ENCODE measurements at regions not wholly inside any gene's neighbourhood (a gene's known extent, or its start where the extent isn't known, plus 50 kb on each side); places are given as distances from the start of the nearest gene placed in this dataset.

- H3K4me1 ChIP-seq (ENCODE audit: insufficient read depth, low read length, severe bottlenecking), result no peaks in the 10 kb centered on the region
- H3K9me3 ChIP-seq (ENCODE audit: low read length), result no peaks in the 10 kb centered on the region
- no peak overlapping the region for H2AFZ ChIP-seq (ENCODE audit: low read length)
- no peaks in the 10 kb centered on the region for H4K20me1 ChIP-seq (ENCODE audit: insufficient read depth, low read length)
- H3K27me3 ChIP-seq (ENCODE audit: insufficient read depth, low read length), result no peaks in the 10 kb centered on the region
- H3K4me2 ChIP-seq (ENCODE audit: low read length), result no peak overlapping the region
- H3K4me3 ChIP-seq (ENCODE audit: low read depth, low read length, poor library complexity, severe bottlenecking), result no peak overlapping the region
- TF ChIP-seq EZH2 (IDR thresholded peaks at IDR 0.05; ENCODE audit: borderline replicate concordance, low read length) (no peak), CTCF (IDR thresholded peaks at IDR 0.05; ENCODE audit: low read length) (no peak)
- no peaks in the 10 kb centered on the region for H3K9me2 ChIP-seq (ENCODE audit: low read depth, low read length)
- H3K79me2 ChIP-seq (ENCODE audit: insufficient read depth, low read length), result no peaks in the 10 kb centered on the region
- no peak overlapping the region for H3K9ac ChIP-seq (ENCODE audit: low read length)
- H3K27ac ChIP-seq (ENCODE audit: low read depth, low read length, poor library complexity, severe bottlenecking), result no peak overlapping the region
- no peaks in the 10 kb centered on the region for H3K36me3 ChIP-seq (ENCODE audit: insufficient read depth, low read length)
- H3F3A ChIP-seq (ENCODE audit: insufficient read depth, low read length), result no peaks in the 10 kb centered on the region
Observed at GRCh38 chr11:116644201-116644940, 128.4 kb downstream of the BUD13 start.

- H3F3A ChIP-seq (ENCODE audit: insufficient read depth, low read length), result no peaks in the 10 kb centered on the region
- no peaks in the 10 kb centered on the region for H3K79me2 ChIP-seq (ENCODE audit: insufficient read depth, low read length)
- H3K9me2 ChIP-seq (ENCODE audit: low read depth, low read length), result no peaks in the 10 kb centered on the region
- H3K27me3 ChIP-seq (ENCODE audit: insufficient read depth, low read length), result no peaks in the 10 kb centered on the region
- no peaks in the 10 kb centered on the region for H3K9me3 ChIP-seq (ENCODE audit: low read length)
- H3K9ac ChIP-seq (ENCODE audit: low read length), result no peak overlapping the region
- no peak for TF ChIP-seq EZH2 (IDR thresholded peaks at IDR 0.05; ENCODE audit: borderline replicate concordance, low read length)
- no peak for TF ChIP-seq CTCF (IDR thresholded peaks at IDR 0.05; ENCODE audit: low read length)
- H4K20me1 ChIP-seq (ENCODE audit: insufficient read depth, low read length), result no peaks in the 10 kb centered on the region
- H2AFZ ChIP-seq (ENCODE audit: low read length), result no peak overlapping the region
- no peak overlapping the region for H3K27ac ChIP-seq (ENCODE audit: low read depth, low read length, poor library complexity, severe bottlenecking)
- no peaks in the 10 kb centered on the region for H3K36me3 ChIP-seq (ENCODE audit: insufficient read depth, low read length)
- H3K4me3 ChIP-seq (ENCODE audit: low read depth, low read length, poor library complexity, severe bottlenecking), result no peak overlapping the region
- no peaks in the 10 kb centered on the region for H3K4me1 ChIP-seq (ENCODE audit: insufficient read depth, low read length, severe bottlenecking)
- H3K4me2 ChIP-seq (ENCODE audit: low read length), result no peak overlapping the region
Observed at GRCh38 chr11:116643521-116643920, 129.3 kb downstream of the BUD13 start.

GRCh38 chr11:116642902-116643301, 129.9 kb downstream of the BUD13 start:
- Histone ChIP-seq H3F3A (ENCODE audit: insufficient read depth, low read length) (no peaks in the 10 kb centered on the region), H2AFZ (ENCODE audit: low read length) (no peak overlapping the region), H3K79me2 (ENCODE audit: insufficient read depth, low read length) (no peaks in the 10 kb centered on the region), H3K9ac (ENCODE audit: low read length) (no peak overlapping the region), H3K27me3 (ENCODE audit: insufficient read depth, low read length) (no peaks in the 10 kb centered on the region), H3K27ac (ENCODE audit: low read depth, low read length, poor library complexity, severe bottlenecking) (no peak overlapping the region), H3K36me3 (ENCODE audit: insufficient read depth, low read length) (no peaks in the 10 kb centered on the region), H3K9me3 (ENCODE audit: low read length) (no peaks in the 10 kb centered on the region), H3K4me3 (ENCODE audit: low read depth, low read length, poor library complexity, severe bottlenecking) (no peak overlapping the region), H3K4me1 (ENCODE audit: insufficient read depth, low read length, severe bottlenecking) (no peaks in the 10 kb centered on the region), H3K9me2 (ENCODE audit: low read depth, low read length) (no peaks in the 10 kb centered on the region), H3K4me2 (ENCODE audit: low read length) (no peak overlapping the region), H4K20me1 (ENCODE audit: insufficient read depth, low read length) (no peaks in the 10 kb centered on the region)
- TF ChIP-seq EZH2 (IDR thresholded peaks at IDR 0.05; ENCODE audit: borderline replicate concordance, low read length) (no peak), CTCF (IDR thresholded peaks at IDR 0.05; ENCODE audit: low read length) (no peak)

Measured in OCI-LY1 (cell line).